GM19468 (cell line): ENCODE measurements at regions not wholly inside any gene's neighbourhood (a gene's known extent, or its start where the extent isn't known, plus 50 kb on each side); places are given as distances from the start of the nearest gene placed in this dataset.

ENCODE experiments used
- ATAC-seq: cut with Tn5 transposase; IDR thresholded peaks from one replicate; pipeline ENCODE4 v1.9.1; 2021; ENCODE audit warnings: mild to moderate bottlenecking, moderate library complexity, moderate number of reproducible peaks; ENCODE audit not compliant: unreplicated experiment; ENCODE audit errors: extremely low read depth

DNA sequence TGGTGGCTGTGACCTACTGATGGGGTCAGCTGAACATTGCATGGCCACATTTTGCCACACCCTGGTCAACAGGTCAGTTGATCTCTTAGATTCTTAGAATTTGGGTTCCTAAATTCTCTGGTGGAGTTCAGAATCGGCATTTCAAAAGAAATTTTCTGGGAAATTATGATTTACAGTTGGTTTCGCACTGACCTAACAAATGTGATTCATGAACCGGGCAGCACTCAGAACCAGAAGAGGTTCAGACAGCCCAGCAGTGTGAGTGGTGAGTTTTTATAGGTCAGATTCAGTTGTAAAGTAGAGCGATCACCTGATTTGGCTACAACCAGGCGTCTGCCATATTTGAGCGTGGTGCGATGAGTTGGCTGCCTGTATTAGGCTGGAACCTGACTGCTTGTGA, 163.7 kb upstream of the GAS1 start:
- no peak for ATAC-seq

DNA sequence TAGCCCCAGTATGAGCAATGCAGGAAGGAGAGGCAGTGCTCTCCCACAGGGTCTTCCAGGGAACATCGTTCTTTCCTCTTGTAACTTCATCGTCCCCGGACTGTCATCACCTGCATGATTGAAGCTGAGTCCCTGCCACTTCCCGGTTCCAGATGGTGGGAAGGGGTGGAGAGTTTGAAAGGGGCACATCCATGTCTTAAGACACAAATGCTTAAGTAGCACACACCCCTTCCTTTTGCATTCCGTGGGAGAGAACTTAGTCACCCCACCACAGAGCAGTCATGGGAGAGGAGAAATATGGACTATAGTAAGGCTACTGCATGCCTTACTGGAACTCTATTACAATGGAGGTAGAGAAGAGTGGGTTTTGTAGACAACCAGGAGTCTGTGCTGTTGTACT, 165.3 kb upstream of the GAS1 start:
- no peak for ATAC-seq

DNA sequence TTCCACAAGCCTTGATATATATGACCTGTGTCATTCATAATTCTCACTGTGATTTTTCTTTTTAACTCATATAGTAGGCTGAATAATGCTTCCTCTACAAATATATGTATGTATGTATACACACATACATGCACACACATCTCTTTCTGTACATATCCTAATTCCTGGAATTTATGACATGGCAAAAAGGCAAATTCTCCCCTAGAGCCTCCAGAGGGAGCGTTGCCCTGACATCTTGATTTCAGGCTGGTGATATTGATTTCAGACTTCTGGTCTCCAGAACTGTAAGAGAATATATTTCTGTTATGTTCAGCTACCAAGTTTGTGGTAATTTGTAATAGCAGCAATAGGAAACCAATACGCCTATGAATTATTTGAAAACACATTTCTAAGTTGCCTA, 166.6 kb upstream of the GAS1 start:
- ATAC-seq: no peak

DNA sequence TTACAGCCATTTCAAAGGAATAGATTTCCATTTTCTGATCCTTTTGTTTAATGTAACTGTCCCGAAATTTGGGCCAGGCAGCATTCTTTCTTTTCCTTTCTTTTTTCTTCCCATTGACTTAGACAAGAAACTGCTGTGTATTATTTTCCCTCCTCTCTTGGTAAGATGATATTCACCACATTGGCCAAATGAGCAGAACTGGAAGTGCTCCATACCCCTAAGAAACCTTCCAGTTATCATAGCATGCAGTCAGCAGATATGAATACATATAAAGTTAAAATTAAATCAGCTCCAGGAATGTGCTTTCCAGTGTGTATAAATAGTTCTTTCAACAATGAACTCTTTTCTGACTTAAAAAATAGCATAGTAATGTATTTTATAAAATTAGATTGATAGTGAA, 168.5 kb upstream of the GAS1 start:
- ATAC-seq: no peak

DNA sequence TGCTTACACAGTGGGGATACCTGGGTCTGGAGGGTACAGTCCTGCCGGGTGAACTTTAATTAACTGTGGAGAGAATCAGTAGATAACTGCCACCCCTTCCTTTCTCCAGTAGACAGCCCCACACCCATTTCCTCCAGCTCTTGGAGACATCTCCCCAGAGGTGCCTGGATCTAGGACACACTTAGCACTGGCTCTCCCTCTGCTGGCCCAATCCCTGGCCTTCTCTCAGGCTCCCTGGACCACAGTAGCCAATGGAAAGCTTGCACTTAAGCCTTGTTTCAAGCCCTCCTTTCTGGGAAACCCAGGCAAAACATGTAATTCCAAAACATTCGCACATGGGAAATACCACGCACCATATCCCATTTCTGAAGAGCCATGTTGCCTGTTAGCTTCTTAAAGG, 169.2 kb upstream of the GAS1 start:
- no peak for ATAC-seq

DNA sequence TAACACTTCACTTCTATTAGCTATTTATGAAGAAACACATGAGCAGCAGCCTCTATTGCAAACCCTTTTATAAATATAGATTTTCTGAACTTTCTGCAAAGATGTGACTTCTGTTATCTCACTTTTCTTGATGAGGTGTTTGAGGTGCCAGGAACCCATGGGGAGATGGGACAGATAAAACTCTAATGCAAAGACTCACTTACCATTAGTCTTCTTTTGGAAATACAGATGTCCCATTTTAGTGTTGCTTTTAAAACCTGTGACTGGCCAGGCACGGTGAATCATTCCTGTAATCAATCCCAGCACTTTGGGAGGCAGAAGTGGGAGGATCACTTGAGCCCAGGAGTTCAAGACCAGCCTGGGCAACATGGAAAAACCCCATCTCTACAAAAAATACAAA, 171.3 kb upstream of the GAS1 start:
- no peak for ATAC-seq

DNA sequence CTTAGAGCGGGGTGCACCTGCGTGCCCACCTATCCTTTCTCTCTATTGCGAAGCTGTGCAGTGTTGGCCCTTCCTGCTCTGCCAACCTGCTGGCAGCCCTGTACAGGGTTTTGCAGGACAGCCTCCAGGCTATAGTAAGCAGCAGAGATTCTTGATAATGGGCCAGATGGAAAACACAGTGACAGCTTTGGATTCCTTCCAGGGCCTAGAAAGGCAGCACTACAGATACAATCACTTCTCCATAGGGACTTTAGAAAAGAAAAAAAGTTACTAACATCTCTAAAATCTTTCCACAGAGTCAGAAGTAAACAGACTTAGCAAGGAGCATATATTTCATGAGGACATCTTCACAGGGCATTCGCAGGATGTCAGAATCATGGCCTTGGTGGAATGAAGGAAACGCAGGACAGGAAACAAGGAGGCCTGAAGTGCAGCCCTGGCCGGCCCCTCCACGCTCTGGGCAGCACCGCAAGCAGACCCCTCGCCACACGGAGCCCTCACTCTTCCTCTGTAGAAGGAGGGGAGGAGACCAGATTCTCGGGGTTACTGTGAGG, 172.1 kb upstream of the GAS1 start:
- ATAC-seq: no peak

DNA sequence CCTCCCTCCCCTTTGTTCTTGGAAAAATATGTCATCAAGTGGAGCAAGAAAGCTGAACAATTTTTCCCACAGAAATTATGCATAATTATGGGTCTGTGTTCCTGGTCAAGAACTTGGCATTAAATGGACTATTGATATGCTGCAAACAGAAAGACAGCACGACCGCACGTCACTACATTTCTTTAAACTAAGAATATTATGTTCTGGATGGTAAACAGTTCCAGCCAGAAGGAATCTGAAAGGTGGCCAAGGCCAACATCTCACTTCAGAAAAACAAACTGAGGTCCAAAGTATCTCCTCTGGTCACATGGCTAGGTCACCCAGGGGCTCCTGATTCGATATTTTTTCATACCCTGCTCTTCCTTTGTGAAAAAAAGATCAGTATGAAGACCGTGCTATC, 173.3 kb upstream of the GAS1 start:
- no peak for ATAC-seq

DNA sequence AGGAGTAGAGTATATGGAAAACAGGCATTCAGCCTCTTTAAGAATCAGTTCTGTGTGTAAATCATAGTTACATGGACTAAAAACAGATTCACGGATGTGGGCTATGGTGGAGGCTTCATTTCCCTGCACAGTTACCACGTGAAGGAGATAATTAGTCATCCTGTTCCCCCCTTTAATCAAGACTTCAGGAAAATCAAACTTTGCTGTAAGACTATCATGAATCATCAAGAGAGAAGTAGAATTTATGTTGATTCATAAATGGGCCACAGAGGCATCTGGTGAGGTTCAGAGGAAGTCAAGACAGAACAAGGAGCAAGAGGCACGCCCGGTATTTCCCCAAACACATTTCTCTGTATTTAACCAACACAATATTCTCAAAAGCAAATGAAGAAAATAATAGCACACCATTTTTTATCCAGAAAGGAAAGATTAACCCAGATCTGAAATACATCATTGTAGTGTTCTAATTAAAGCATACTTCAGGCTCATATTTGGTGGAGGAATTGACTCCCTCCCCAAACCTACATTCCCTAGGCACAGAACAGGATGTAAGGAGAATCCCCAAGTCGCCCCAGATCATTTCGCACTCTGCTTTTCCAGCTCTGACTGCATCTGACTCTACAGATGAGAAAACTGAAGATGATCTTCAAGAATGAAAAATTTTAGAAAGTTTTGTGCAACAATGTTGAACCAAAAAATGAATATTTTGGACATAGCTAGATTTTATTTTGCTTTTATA, 175.8 kb upstream of the GAS1 start:
- no peak for ATAC-seq

DNA sequence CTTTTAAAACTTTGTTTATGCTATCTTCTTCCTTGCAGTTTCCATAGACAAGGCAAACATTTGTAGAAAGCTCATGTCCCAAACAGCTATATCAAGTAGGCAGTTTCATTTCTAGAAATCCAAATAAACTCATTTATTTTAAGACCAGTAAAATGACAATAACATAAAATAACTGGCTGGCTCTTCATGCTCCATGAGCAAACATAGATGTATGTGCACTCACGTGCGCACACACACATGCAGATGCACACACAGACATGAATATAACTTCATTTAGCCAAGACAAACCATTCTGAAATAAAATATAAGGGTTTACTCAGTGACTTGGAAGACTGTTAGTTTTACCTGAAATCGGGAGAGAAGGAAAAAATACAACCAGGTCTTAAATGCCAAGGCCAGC, 176.5 kb upstream of the GAS1 start:
- no peak for ATAC-seq

DNA sequence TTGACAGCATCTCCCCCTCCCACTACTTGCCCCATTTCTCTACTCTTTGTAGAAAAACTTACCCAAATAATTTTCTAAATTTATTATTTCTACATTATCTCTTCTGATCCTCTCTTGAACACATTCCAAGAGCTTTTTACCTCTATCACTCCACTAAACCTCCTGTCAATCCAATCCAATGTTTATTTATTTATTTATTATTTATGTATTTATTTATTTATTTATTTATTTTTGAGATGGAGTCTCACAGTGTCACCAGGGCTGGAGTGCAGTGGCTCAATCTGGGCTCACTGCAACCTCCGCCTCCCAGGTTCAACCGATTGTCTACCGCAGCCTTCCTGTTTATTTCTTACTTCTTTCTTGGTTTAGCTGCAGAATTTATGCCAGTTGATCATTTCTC, 178.5 kb upstream of the GAS1 start:
- ATAC-seq: no peak

DNA sequence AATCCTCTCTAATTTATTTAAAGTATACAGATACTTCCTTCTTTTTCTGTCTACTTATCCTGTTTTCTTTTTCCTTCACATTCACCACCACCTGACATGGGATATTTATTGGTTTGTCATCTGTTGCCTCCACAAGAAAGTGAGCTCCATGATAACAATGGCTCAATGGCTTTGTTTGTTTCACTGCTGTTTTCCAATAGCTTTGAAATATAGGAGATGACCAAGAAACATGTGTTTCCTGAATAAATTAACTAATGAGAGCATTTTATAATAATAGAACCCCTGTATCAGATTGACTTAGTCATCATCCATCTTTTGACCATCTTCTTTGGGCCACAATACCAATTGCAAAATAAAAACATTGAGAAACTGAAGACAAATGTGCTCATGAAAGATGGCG, 180.2 kb upstream of the GAS1 start:
- ATAC-seq: no peak

DNA sequence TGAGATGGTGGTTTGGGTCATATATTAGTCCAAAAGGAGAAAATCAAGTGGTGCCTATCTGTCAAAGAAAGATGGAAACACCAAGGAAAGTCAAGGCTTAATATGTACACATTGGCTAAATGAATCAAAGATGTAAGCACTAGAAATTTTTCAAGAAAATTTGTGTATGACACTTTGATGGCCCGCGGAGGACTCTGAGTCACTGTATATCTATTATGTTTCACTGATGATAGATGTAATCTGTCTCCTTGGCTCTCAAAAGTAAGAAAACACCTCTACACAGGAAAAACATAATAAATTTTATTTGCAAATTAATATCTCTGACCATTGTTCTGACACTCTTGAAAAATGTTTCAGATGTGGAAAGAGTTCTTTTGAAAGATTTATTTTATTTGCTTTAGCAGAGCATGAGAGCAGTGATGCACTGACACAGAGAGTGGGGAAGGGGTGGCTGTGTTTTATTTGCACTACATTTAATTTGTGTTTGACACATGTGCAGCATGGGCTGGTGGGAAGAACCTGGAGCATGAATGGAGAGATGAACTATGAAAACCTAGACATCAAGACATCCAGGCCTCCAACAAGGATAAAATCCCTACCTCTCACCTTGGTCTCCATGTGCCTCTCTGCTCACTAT, 180.8 kb upstream of the GAS1 start:
- ATAC-seq: no peak

DNA sequence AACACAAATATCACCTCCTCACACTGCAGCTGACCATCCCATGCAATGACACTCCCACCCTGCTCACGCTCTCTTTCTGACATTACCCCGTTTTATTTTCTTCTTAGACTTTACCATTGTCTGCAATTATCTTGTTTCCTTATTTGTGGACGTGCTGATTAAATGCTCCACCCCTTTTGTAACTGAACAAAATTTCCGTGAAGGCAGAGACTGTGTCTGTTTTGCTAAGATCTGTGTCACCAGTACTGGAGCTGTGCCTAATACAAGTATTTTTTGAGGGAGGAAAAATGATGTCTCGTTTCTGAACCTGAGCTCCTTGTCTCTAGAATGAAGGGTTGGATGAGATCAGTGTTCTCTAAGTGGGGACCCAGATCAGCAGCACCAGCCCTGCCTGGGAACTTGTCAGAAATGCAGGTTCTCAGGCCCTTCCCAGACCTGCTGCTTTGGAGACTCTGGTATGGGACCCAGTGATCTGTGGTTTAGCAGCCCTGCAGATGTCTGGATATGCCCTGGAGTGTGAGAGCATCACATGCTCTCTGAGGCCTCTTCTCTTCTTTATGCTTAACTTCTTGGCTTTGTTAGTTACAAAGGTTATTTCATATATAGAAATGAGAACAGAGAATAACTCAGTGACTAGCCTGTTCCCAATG, 181.7 kb upstream of the GAS1 start:
- no peak for ATAC-seq

DNA sequence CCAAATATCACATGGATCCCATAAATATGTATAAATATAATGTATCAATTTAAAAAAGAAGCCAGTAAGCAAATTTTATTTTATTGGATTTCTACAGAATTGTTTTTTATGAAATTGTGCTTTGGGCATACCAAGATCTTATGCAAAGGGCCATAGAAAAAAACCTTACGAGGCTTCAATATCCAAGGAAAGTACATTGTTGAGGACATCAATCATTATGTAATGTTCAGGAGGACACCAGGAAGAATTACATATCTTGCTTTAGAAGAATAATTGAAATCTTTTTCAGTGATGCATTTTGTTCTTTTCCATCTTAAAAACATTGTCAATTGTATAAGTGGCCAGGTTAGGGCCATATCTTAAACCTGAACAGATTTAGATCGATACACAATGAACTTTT, 187.8 kb upstream of the GAS1 start:
- ATAC-seq: no peak

DNA sequence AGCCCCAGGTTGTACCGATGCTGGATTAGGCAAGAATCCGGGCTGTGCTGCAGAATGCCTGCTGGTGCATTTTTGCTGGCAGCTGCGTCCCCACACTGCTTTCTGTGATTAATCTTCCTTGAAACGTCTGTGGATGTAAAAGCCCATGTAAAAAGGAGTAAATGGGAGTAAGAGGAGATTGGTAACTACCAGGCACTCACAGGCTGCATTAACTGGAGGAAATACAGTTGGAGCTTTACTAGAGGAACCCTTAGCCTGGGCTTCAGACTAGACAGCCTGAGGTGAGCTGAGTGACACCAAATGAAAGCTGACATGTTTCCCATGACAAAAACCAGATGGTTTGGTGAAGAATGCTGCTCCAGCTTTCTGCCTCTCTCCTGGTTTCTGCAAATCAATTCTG, 190.4 kb upstream of the GAS1 start:
- ATAC-seq: no peak

DNA sequence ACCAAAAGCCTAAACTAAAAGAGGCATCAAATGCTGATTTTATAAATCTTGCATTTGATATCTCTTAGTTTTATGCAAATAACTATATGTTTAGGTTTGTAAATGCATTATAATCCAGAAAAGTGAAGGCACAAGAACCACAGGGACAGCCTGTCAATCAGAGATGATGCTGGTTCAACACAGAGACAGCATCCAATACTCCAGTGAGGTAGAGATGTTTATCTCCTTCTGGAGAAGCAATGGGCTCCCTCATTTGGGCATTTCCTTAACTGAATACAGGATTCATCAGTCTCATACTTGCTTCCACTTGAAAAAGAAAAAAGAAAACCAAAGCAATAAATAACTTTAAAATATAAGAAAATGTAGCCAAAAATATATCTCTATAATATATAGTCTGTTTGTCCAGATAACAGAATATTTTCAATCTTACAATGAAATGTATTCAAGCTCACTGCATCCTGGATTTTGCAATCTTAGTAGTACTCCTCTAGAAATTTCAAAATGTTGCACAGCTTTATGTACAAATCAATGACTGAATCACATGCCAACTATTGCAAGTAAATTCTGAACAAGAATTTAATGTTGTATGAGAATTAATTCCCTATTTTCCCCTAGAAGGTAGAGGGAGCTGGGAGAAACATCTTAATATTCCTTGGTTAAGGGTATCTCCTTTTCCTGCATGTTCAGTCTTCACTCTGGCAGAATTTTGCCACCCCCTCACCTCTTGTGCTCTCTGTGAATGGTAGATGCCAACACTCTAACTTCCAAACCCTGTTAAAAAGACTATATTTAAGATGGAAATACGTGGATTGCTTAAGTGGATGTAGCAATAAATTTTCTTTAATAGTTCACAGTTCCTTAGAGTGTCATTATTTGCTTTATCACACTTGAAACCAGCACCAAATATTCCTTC, 191.1 kb upstream of the GAS1 start:
- no peak for ATAC-seq

DNA sequence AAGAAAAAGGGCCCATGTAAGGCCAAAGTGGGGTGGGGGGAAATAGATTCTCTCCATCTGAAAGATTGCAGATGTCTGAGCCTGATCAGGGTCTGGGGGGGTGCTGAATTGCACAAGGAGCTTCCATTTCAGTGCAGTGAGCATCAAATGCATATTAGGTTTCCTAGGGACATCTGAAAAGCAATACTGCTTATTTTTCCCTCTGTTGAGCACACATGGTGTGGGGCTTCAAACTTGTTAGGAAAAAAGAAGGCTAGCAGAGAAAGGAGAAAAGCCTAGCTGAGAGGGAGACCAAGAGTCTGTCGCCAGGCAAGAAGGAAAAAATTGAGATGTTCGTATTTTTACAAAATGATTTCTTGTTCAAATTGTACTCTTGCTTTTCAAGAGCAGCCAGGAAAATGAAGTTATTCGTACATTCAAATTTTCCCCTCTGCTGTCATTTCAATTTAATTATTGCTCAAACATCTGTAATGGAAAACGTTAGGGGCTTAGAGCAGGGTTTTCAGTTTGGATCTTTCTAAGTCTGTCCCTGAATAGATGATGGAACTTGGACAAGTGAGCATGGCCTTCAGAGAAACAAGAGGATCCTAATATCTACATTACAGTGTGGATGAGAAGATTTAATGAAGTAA, 191.9 kb upstream of the GAS1 start:
- no peak for ATAC-seq

DNA sequence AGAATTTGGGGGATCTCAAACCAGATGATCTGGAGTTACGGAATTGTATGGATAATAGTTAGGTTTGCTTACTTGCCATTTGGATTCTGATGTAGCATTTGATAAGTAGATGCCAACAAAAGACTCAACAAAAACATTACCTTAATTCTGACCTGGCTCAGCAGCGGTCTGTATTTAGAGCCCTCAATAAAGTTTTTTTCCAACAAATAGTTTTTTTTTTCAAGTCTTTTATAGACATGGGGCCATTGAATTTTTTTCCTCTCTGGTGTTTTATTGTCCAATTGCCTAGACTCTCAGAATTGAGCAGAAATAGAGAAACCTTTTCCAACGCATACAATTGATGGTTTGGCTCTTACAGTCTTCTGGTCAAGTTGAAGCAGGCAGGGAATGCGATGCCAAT, 192.8 kb upstream of the GAS1 start:
- ATAC-seq: no peak

DNA sequence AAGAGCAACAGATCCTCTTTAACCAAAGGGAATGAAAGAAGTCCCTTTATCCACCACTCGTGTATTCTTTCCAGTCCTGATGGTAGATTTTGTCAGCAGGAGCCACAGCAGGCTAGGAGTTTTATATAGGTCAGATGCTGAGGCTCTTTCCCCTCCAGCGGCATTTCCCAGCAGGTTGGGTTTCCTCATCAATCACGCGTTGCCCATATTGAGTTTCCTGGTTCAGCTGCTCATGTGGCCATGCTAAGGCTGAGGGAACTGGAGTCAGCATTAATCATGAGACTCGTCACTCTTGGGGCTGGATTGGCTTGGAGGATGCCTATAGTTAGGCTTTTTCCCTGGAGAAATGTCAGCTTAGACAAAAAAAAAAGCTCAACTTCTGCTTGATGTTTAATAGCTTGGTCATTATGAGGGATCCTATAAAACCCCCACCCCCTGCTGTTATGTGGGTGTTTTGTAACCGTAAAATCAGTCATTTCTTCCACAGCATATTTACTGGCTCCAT, 193.4 kb upstream of the GAS1 start:
- no peak for ATAC-seq
